GM12875 (cell line): ENCODE measurements at regions not wholly inside any gene's neighbourhood (a gene's known extent, or its start where the extent isn't known, plus 50 kb on each side); places are given as distances from the start of the nearest gene placed in this dataset.

ENCODE experiments used
- H3K4me3 ChIP-seq: one replicate; pipeline ENCODE4 v1.5.1; 2011; ENCODE audit warnings: low read depth, low read length, control low read depth
- CTCF ChIP-seq: IDR thresholded peaks from 2 replicates; pipeline ENCODE4 v1.5.1; 2011; ENCODE audit warnings: low read depth, mild to moderate bottlenecking, control low read depth, inconsistent platforms, low read length, moderate library complexity, borderline replicate concordance; ENCODE audit not compliant: insufficient read depth

GRCh38 chr6:169923468-169924464 lies 172.3 kb downstream of the ERMARD start:
- no peak overlapping the region for H3K4me3 ChIP-seq
- no peak for TF ChIP-seq CTCF

- H3K4me3 ChIP-seq, result no peak overlapping the region
Observed at GRCh38 chr6:169921853-169922824, 170.7 kb downstream of the ERMARD start.

GRCh38 chr6:169921217-169921616 lies 169.8 kb downstream of the ERMARD start:
- no peak for TF ChIP-seq CTCF
- no peak overlapping the region for H3K4me3 ChIP-seq

More at GRCh38 chr6:169921853-169922824, 170.7 kb downstream of the ERMARD start:
- TF ChIP-seq CTCF, result no peak

- no peak for TF ChIP-seq CTCF
- no peak overlapping the region for H3K4me3 ChIP-seq
Observed at GRCh38 chr6:169920359-169921020, 169.1 kb downstream of the ERMARD start.

GRCh38 chr6:169918954-169919549 lies 167.6 kb downstream of the ERMARD start:
- no peak for TF ChIP-seq CTCF
- no peak overlapping the region for H3K4me3 ChIP-seq

- no peak overlapping the region for H3K4me3 ChIP-seq
- TF ChIP-seq CTCF, result no peak
Observed at GRCh38 chr6:169918239-169918953, 167.0 kb downstream of the ERMARD start.
